Small intestine (tissue), 7 donors: ENCODE measurements at regions not wholly inside any gene's neighbourhood (a gene's known extent, or its start where the extent isn't known, plus 50 kb on each side); places are given as distances from the start of the nearest gene placed in this dataset.

Experiments
- DNase-seq, 2 donors: peaks; one replicate each; pipeline versions ENCODE4 v3.0.0 to v3.0.0-alpha.2; 2013
- FAIRE-seq: peaks from 2 replicates; lab custom pipeline; 2012; peaks lifted over from hg19 to GRCh38; lab: Jason Lieb, UNC
- H3K27ac ChIP-seq, 3 donors: one replicate each; pipeline ENCODE4 v1.5.1; 2013; ENCODE audit warnings: low read length in 2 of 3, mild to moderate bottlenecking in 2 of 3, control low read depth in 1 of 3, inconsistent platforms in 1 of 3, low read depth in 1 of 3, moderate library complexity in 1 of 3
- H3K27me3 ChIP-seq, 3 donors: one replicate each; pipeline ENCODE4 v1.6.1; 2013; ENCODE audit warnings: low read length in 3 of 3, inconsistent platforms in 1 of 3; ENCODE audit not compliant: control insufficient read depth in 3 of 3, insufficient read depth in 3 of 3
- H3K36me3 ChIP-seq, 3 donors: one replicate each; pipeline ENCODE4 v1.6.1; 2013; ENCODE audit warnings: low read length in 3 of 3, inconsistent platforms in 1 of 3, low read depth in 1 of 3, mild to moderate bottlenecking in 1 of 3, moderate library complexity in 1 of 3; ENCODE audit not compliant: control insufficient read depth in 3 of 3, insufficient read depth in 2 of 3
- H3K4me1 ChIP-seq, 3 donors: one replicate each; pipeline ENCODE4 v1.6.1; 2013; ENCODE audit warnings: low read length in 2 of 3, inconsistent platforms in 1 of 3, low read depth in 1 of 3, mild to moderate bottlenecking in 1 of 3, moderate library complexity in 1 of 3; ENCODE audit not compliant: control insufficient read depth in 3 of 3, insufficient read depth in 2 of 3
- H3K4me3 ChIP-seq, 3 donors: one replicate each; pipeline ENCODE4 v1.5.1; 2013; ENCODE audit warnings: low read length in 3 of 3, control low read depth in 1 of 3, inconsistent platforms in 1 of 3, low read depth in 1 of 3, mild to moderate bottlenecking in 1 of 3, moderate library complexity in 1 of 3
- H3K9me3 ChIP-seq, 2 donors: one replicate each; pipeline ENCODE4 v1.6.1; 2013; ENCODE audit warnings: low read depth in 1 of 2, low read length in 1 of 2; ENCODE audit not compliant: control insufficient read depth in 2 of 2, insufficient read depth in 1 of 2
- WGBS, 3 donors: extraction: QIAGEN DNeasy Blood & Tissue Kit; methylation state at CpG; one replicate each; pipeline ENCODE4 v1.1.7; 2013; 5-methylcytosine and 5-hydroxymethylcytosine counted together
- donor health status: healthy with polysubstance abuse.
- donor health status: control.
- donor health status: control.
- donor health status: Bipolar disorder and iron deficiency.
- donor health status: healthy.

DNA sequence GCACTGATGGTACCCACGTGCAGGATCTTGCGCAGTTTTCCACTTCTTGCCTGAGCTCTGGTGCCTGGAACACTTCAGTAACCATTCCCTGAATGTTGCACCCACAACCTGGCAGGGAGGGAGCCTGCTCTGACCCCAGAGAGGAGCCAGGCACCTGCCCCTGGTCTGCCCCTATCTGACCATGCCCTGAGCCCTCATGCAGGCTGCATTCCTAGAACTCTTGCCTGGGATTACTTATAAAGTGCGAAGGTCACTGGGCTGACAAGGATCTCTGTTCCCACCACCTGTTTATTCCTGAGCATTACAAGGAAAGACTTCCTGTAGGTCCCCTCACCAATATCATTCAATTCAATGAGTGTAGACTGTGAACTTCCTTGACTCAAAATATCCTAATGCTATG, 191.9 kb upstream of the FMN2 start:
- Histone ChIP-seq H3K4me1 (peaks cover 0 to 40% (median 0%) of the 10 kb centered on the region in 3 donors), H3K27ac (no peak overlapping the region), H3K4me3 (no peak overlapping the region), H3K36me3 (peaks cover 0 to 4% (median 0%) of the 10 kb centered on the region in 3 donors), H3K27me3 (no peaks in the 10 kb centered on the region), H3K9me3 (no peaks in the 10 kb centered on the region)
- FAIRE-seq (no peak), DNase-seq (peak; percentile 16 to 33)
- WGBS, 3 donors: 71 to 85% (median 73%) methylated on average over 3 of the region's 3 CpGs

DNA sequence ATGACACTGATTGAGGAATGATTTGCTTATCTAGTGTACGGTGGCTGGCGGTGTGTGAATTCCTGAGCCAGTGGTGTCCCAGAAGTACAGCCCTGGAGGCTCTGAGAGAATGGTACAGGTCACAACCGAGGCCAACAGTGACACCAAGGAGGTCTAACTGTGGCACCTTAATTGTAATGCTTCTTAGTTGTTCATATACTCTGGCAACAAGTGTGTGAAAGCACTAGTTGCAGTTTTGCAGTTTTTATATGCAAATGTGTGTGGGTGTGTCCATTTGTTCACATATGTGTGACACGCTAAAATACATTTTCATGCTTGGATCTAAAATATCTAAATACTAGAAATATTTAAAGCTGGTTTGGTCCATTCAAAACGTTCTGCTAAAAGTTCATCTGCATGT, 185.3 kb upstream of the FMN2 start:
- Histone ChIP-seq H3K36me3 (peaks cover 0 to 19% (median 0%) of the 10 kb centered on the region in 3 donors), H3K27me3 (no peaks in the 10 kb centered on the region), H3K9me3 (peaks cover 0 to 9% of the 10 kb centered on the region in 2 donors), H3K27ac (no peak overlapping the region), H3K4me1 (peaks cover 0 to 26% (median 2%) of the 10 kb centered on the region in 3 donors), H3K4me3 (no peak overlapping the region)
- FAIRE-seq (no peak), DNase-seq (no peak)
- WGBS, 3 donors: 39 to 68% (median 50%) methylated on average over 5 of the region's 5 CpGs

DNA sequence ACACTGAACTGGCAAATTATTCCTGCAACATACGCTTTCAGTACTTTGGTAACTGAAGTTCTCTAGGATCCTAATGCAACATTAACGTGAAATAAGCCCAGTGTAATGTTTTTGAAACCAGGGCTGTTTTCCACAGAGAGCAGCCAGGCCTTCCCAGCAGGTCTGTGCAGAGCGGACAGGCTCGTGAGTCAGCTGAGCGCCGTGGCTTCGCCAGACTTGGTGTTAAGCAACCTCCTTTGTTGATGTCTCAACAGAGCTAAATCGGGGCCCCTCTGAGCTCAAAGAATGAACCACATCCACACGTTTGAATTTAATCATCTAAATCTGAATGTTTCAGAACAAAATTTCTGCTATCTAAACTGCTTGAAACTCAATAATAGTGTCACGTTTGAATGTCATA, 181.8 kb upstream of the FMN2 start:
- no peak for FAIRE-seq
- H3K27me3 ChIP-seq: no peaks in the 10 kb centered on the region
- H3K4me1 ChIP-seq: peaks cover 0 to 10% (median 2%) of the 10 kb centered on the region in 3 donors
- H3K9me3 ChIP-seq: peaks cover 0 to 9% of the 10 kb centered on the region in 2 donors
- H3K36me3 ChIP-seq: peaks cover 0 to 19% (median 0%) of the 10 kb centered on the region in 3 donors
- no peak overlapping the region for H3K27ac ChIP-seq
- WGBS, 3 donors: 77 to 86% (median 84%) methylated on average over 10 of the region's 10 CpGs
- no peak for DNase-seq
- no peak overlapping the region for H3K4me3 ChIP-seq

DNA sequence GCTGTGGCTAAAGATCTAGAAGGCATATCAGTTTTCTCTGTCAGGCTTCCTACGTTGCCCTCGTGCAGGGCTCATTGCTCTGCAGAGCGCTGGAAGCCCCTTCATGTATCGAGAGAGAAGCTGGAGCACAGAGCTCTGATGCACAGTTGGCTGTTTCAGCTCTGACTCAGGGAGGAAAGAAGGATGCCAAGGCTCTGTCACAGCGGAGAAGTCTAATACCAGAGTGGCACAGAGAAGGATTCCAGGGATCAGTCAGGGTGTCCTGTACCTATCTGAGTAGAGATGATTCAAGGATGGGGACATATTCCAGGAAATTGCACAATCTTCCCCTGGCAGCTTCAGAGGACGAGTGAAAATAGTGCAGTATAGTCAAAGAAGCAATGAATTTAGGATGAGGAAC, 179.2 kb upstream of the FMN2 start:
- DNase-seq: no peak
- no peak for FAIRE-seq
- Histone ChIP-seq H3K4me1 (peaks cover 0 to 7% (median 0%) of the 10 kb centered on the region in 3 donors), H3K27ac (no peak overlapping the region), H3K4me3 (no peak overlapping the region), H3K27me3 (no peaks in the 10 kb centered on the region), H3K9me3 (peaks cover 0 to 7% of the 10 kb centered on the region in 2 donors), H3K36me3 (peaks cover 0 to 17% (median 0%) of the 10 kb centered on the region in 3 donors)
- 78 to 88% (median 85%) methylated on average over 6 of the region's 6 CpGs for WGBS, 3 donors

DNA sequence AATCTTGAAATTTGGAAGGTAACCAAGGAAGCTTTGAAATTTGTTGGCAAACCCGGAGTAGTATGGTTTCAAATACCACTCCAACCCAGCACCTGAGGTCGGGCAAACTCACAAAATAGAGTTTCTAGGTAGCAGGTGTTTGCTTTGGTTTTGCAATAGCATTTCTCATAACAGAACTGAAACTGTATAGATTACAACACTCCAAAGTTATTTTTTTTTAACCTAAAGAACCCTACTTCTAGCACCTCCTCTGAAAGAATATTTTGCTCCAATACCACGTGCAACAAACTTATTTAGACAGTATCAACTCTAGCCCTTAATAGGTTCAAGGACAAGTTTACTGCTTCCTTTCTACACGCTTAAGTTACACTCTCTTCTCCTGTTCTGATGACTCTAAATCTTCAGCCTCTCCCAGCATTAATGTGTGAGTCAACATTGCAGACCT, 178.5 kb upstream of the FMN2 start:
- no peaks in the 10 kb centered on the region for H3K27me3 ChIP-seq
- peaks cover 0 to 7% (median 0%) of the 10 kb centered on the region in 3 donors for H3K4me1 ChIP-seq
- H3K9me3 ChIP-seq: peaks cover 0 to under 1% of the 10 kb centered on the region in 2 donors
- FAIRE-seq (no peak), DNase-seq (peak in 1 of 2 donors; percentile 51)
- H3K4me3 ChIP-seq: no peak overlapping the region
- H3K27ac ChIP-seq: no peak overlapping the region
- WGBS, 3 donors: 58 to 81% (median 71%) methylated on average over 4 of the region's 4 CpGs
- peaks cover 0 to 10% (median 0%) of the 10 kb centered on the region in 3 donors for H3K36me3 ChIP-seq

DNA sequence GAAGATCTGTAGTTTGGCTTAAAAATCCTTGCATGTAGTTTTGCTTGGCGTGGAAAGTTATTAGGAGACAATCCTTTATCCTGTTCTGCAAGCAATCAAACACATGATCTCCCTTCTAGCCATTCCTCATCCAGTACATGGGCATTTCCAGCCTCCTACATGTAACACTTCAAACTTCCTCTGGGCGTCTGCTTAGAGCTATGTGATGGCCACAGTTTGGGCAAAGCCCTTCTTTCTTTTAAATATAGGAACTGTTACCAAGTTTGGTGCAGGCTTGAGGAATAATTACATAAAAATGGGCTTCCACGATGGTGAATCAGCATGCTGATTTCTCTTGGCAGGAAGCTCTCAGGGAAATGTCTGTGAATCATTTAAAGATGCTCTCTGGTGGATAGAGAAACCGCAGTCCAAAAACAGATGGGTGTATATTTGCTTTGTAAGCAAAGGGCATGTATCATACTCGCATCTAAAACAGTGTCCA, 176.9 kb upstream of the FMN2 start:
- no peak overlapping the region for H3K27ac ChIP-seq

DNA sequence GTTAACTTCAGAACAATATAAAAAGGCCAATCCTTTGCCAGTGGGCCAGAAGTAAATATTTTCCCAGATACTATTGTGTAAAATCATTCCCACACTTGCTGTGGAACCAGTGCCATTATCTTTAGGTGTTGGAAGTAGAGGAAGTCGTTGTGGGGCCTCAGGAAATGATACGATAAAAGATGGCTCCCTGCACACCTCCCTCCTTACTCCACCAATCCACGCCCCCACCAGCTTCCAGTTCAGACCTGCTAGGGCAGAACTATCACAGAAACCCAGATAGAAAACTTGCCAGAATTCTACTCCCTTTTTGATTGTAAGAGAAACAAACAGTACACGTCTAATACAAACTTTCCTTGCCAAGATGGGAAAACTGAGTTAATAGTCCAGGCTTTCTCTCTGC, 173.0 kb upstream of the FMN2 start:
- no peak for DNase-seq
- no peak for FAIRE-seq
- Histone ChIP-seq H3K4me3 (no peak overlapping the region), H3K9me3 (peaks cover 0 to 4% of the 10 kb centered on the region in 2 donors), H3K27me3 (no peaks in the 10 kb centered on the region), H3K36me3 (no peaks in the 10 kb centered on the region), H3K27ac (no peak overlapping the region), H3K4me1 (no peaks in the 10 kb centered on the region)
- WGBS, 3 donors: 55 to 67% (median 55%) methylated on average over 4 of the region's 4 CpGs

More for the DNA sequence above, 176.9 kb upstream of the FMN2 start:
- H3K36me3 ChIP-seq: no peaks in the 10 kb centered on the region
- no peak for FAIRE-seq
- no peaks in the 10 kb centered on the region for H3K27me3 ChIP-seq
- H3K9me3 ChIP-seq: peaks cover 0 to 4% of the 10 kb centered on the region in 2 donors
- no peak for DNase-seq
- no peak overlapping the region for H3K4me3 ChIP-seq
- 52 to 72% (median 62%) methylated on average over 5 of the region's 5 CpGs for WGBS, 3 donors
- H3K4me1 ChIP-seq: peaks cover 0 to 7% (median 0%) of the 10 kb centered on the region in 3 donors

DNA sequence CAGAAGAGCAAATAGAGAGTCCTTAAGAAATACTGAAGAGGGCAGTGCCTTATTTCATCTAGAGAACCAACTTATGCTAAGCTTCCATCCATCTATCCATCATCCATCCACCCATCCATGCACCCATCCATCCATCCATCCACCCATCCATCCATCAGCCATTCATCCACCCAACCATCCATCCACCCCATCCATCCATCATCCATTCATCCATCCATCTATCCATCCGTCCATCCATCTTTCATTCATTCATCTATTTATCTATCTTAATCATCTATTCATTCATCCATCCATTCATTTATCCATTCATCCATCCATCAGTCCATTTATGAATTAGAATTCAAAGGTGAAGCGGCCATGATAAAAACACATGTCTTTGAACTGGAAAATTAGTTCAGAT, 171.5 kb upstream of the FMN2 start:
- H3K9me3 ChIP-seq: peaks cover 0 to 16% of the 10 kb centered on the region in 2 donors
- WGBS, 3 donors: 87 to 90% (median 89%) methylated on average over 2 of the region's 2 CpGs
- H3K4me3 ChIP-seq: no peak overlapping the region
- no peak overlapping the region for H3K27ac ChIP-seq
- no peaks in the 10 kb centered on the region for H3K27me3 ChIP-seq
- DNase-seq: no peak
- FAIRE-seq: no peak
- no peaks in the 10 kb centered on the region for H3K36me3 ChIP-seq
- H3K4me1 ChIP-seq: peaks cover 0 to under 1% (median 0%) of the 10 kb centered on the region in 3 donors
